Suprapubic skin (tissue), 4 donors: ENCODE measurements at regions not wholly inside any gene's neighbourhood (a gene's known extent, or its start where the extent isn't known, plus 50 kb on each side); places are given as distances from the start of the nearest gene placed in this dataset.

ENCODE experiments used
- CTCF ChIP-seq, 2 donors: fragments of 200-600 bp in 1 of 2; fragments of 450-650 bp in 1 of 2; sonication (generic) in 1 of 2; IDR thresholded peaks; one replicate each; pipeline ENCODE4 v1.5.1; 2016 to 2019; ENCODE audit warnings: antibody characterized with exemption in 2 of 2, mild to moderate bottlenecking in 1 of 2, moderate library complexity in 1 of 2
- EP300 ChIP-seq: sonication (generic); formaldehyde crosslinking; IDR thresholded peaks from one replicate; pipeline ENCODE4 v1.6.1; 2017; ENCODE audit warnings: antibody characterized with exemption
- POLR2A ChIP-seq, 2 donors: fragments of 450-650 bp; IDR thresholded peaks; one replicate each; pipeline ENCODE4 v1.6.1; 2017; ENCODE audit warnings: antibody characterized with exemption in 2 of 2, mild to moderate bottlenecking in 2 of 2, moderate library complexity in 2 of 2
- POLR2AphosphoS5 ChIP-seq, 3 donors: sonication (generic); formaldehyde crosslinking; IDR thresholded peaks; one replicate each; pipeline ENCODE4 v1.6.1; 2017; ENCODE audit warnings: antibody characterized with exemption in 3 of 3

GRCh38 chr13:73142071-73142470 is 83.3 kb downstream of the KLF5 start:
- TF ChIP-seq EP300 (no peak), CTCF (IDR thresholded peaks at IDR 0.05) (no peak), POLR2A (IDR thresholded peaks at IDR 0.05) (no peak), POLR2AphosphoS5 (IDR thresholded peaks at IDR 0.05) (no peak)
